Kidney (tissue), 13 donors: ENCODE measurements at regions not wholly inside any gene's neighbourhood (a gene's known extent, or its start where the extent isn't known, plus 50 kb on each side); places are given as distances from the start of the nearest gene placed in this dataset.

ENCODE experiments used
- DNase-seq, 5 donors: peaks; one replicate each; pipeline ENCODE4 v3.0.0-alpha.2; 2013 to 2020
- FAIRE-seq: peaks from 2 replicates; lab custom pipeline; 2012; peaks lifted over from hg19 to GRCh38; lab: Jason Lieb, UNC
- H3K27ac ChIP-seq, 2 donors: one replicate each; pipeline ENCODE4 v1.7.0; 2013; ENCODE audit warnings: low read depth in 2 of 2, low read length in 2 of 2, inconsistent platforms in 1 of 2
- H3K27me3 ChIP-seq: one replicate; pipeline ENCODE4 v1.7.1; 2013; ENCODE audit warnings: low read length, inconsistent platforms; ENCODE audit not compliant: control insufficient read depth, insufficient read depth
- H3K36me3 ChIP-seq, 3 donors: one replicate each; pipeline versions ENCODE4 v1.7.0 to v1.7.1; 2013; ENCODE audit warnings: low read length in 3 of 3, control low read depth in 1 of 3, inconsistent platforms in 1 of 3; ENCODE audit not compliant: insufficient read depth in 3 of 3, control insufficient read depth in 2 of 3
- H3K4me1 ChIP-seq, 3 donors: one replicate each; pipeline versions ENCODE4 v1.7.0 to v1.7.1; 2013; ENCODE audit warnings: low read length in 3 of 3, inconsistent platforms in 1 of 3, low read depth in 1 of 3; ENCODE audit not compliant: control insufficient read depth in 2 of 3, insufficient read depth in 2 of 3
- H3K4me3 ChIP-seq, 3 donors: one replicate each; pipeline versions ENCODE4 v1.7.0 to v1.8.1; 2013; ENCODE audit warnings: low read length in 3 of 3, control low read depth in 1 of 3, inconsistent platforms in 1 of 3
- H3K9ac ChIP-seq, 3 donors: one replicate each; pipeline versions ENCODE4 v1.7.0 to v1.7.1; 2013; ENCODE audit warnings: low read length in 3 of 3, control low read depth in 1 of 3, inconsistent platforms in 1 of 3
- H3K9me3 ChIP-seq, 3 donors: one replicate each; pipeline versions ENCODE4 v1.7.0 to v1.7.1; 2013; ENCODE audit warnings: low read length in 3 of 3, control low read depth in 1 of 3, inconsistent platforms in 1 of 3; ENCODE audit not compliant: control insufficient read depth in 2 of 3, insufficient read depth in 1 of 3
- CTCF ChIP-seq: IDR thresholded peaks from 3 replicates; pipeline ENCODE4 v1.5.1; 2012; ENCODE audit warnings: mild to moderate bottlenecking, moderate library complexity, borderline replicate concordance; ENCODE audit not compliant: insufficient read depth; ENCODE audit errors: extremely low read depth
- intact Hi-C: fragments of 100-400 bp; cut with DNase I; formaldehyde crosslinking; loops from one replicate; pipeline ENCODE4 v1.11.1; 2022
- donor health status: control.
- donor health status: control.
- donor health status: control.
- donor health status: control.
- donor health status: control.
- donor health status: DM: yes; HTN: yes; CAD: no.
- donor health status: Normal renal cell carcinoma (clear cell type).

GRCh38 chr12:29902043-29902442, 118.3 kb upstream of the TMTC1 start:
- Histone ChIP-seq H3K27me3 (no peaks in the 10 kb centered on the region), H3K36me3 (no peaks in the 10 kb centered on the region), H3K4me1 (no peaks in the 10 kb centered on the region), H3K9ac (no peak overlapping the region), H3K9me3 (no peaks in the 10 kb centered on the region), H3K4me3 (no peak overlapping the region), H3K27ac (no peak overlapping the region)
- no peak for DNase-seq
- no peak for TF ChIP-seq CTCF
- no peak for FAIRE-seq
- intact Hi-C loops = no loop called here

DNA sequence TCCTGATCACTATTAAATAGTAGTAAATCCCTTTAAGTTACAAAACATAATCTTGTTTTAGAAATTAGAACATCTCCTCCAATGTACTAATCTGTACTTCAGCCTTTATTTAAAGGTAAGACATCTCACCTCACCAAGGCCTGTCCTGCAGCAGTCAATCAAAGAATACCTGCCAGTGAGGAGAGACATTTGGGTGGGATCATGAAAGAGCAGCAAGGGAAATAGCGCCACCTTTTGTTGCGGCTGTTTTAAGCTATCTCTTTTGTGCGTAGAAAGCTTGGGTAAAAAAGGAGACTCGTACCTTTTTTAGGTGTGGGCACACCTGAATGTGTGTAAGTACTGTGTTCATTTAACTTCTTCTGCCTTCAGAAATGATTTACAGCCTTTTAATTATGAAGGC, 117.8 kb upstream of the TMTC1 start:
- no peak for FAIRE-seq
- Histone ChIP-seq H3K27me3 (no peaks in the 10 kb centered on the region), H3K4me1 (no peaks in the 10 kb centered on the region), H3K9me3 (no peaks in the 10 kb centered on the region), H3K36me3 (no peaks in the 10 kb centered on the region), H3K9ac (no peak overlapping the region), H3K4me3 (no peak overlapping the region), H3K27ac (no peak overlapping the region)
- intact Hi-C loops = no loop called here
- no peak for TF ChIP-seq CTCF
- no peak for DNase-seq

- Histone ChIP-seq H3K27ac (no peak overlapping the region), H3K4me3 (no peak overlapping the region), H3K9ac (no peak overlapping the region), H3K36me3 (no peaks in the 10 kb centered on the region), H3K9me3 (no peaks in the 10 kb centered on the region), H3K4me1 (no peaks in the 10 kb centered on the region), H3K27me3 (no peaks in the 10 kb centered on the region)
- intact Hi-C loops = no loop called here
- FAIRE-seq (no peak), DNase-seq (no peak)
- no peak for TF ChIP-seq CTCF
Observed at GRCh38 chr12:29899212-29899931, 115.6 kb upstream of the TMTC1 start.

DNA sequence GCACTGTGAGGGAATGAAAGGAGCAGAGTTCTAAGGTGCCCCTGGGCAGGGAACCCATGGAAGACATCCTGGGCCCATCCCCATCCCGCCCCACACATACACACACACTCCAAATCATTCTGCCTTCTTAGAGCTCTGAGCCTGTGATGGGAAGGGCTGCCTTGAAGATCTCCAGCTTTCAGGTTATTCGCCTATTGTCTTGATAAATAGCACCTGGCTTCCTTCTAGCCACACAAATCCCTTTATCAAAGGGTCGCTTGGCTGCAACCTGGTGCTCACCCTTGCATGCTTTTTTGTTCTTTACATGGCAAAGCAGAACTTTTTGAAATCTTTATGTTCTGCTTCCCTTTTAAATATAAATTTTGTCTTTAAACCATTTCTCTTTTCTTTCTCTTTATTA, 112.2 kb upstream of the TMTC1 start:
- intact Hi-C loops = no loop called here
- no peak overlapping the region for H3K4me3 ChIP-seq
- H3K36me3 ChIP-seq = no peaks in the 10 kb centered on the region
- no peak overlapping the region for H3K27ac ChIP-seq
- no peaks in the 10 kb centered on the region for H3K4me1 ChIP-seq
- no peaks in the 10 kb centered on the region for H3K27me3 ChIP-seq
- no peak for DNase-seq
- H3K9me3 ChIP-seq = no peaks in the 10 kb centered on the region
- no peak overlapping the region for H3K9ac ChIP-seq
- no peak for TF ChIP-seq CTCF
- FAIRE-seq = no peak
